Prostate gland (tissue), 2 donors: ENCODE measurements at regions not wholly inside any gene's neighbourhood (a gene's known extent, or its start where the extent isn't known, plus 50 kb on each side); places are given as distances from the start of the nearest gene placed in this dataset.

Experiments used
- CTCF ChIP-seq, 4 experiments: fragments of 200-600 bp in 2 of 4; fragments of 450-650 bp in 2 of 4; sonication (generic) in 2 of 4; IDR thresholded peaks; 1 replicate in 3 of 4; 2 replicates in 1 of 4; pipeline ENCODE4 v1.5.1; 2016 to 2019; ENCODE audit warnings: antibody characterized with exemption in 4 of 4, mild to moderate bottlenecking in 2 of 4, moderate library complexity in 2 of 4
- POLR2A ChIP-seq: fragments of 450-650 bp; IDR thresholded peaks from one replicate; pipeline ENCODE4 v1.6.1; 2016; ENCODE audit warnings: antibody characterized with exemption, mild to moderate bottlenecking
- POLR2AphosphoS5 ChIP-seq: sonication (generic); formaldehyde crosslinking; IDR thresholded peaks from one replicate; pipeline ENCODE4 v1.6.1; 2017; ENCODE audit warnings: antibody characterized with exemption

GRCh38 chr6:17225767-17226630, 55.2 kb upstream of the RBM24 start:
- TF ChIP-seq CTCF (IDR thresholded peaks at IDR 0.05) (no peak), POLR2AphosphoS5 (no peak), POLR2A (no peak)
